HT-29 (cell line): ENCODE measurements at regions not wholly inside any gene's neighbourhood (a gene's known extent, or its start where the extent isn't known, plus 50 kb on each side); places are given as distances from the start of the nearest gene placed in this dataset.
"Not testable (repeated sequence)": the region's sequence is repeated elsewhere in the genome, so short reads cannot be mapped to it uniquely, and the experiment has no call there.

ENCODE experiments used
- DNase-seq: peaks from one replicate; pipeline ENCODE4 v3.0.0-alpha.2; 2015; ENCODE audit warnings: low spot score

GRCh38 chr1:192476802-192477298 lies 98.7 kb upstream of the RGS1 start:
- DNase-seq: no peak

GRCh38 chr1:192477630-192478029 lies 97.9 kb upstream of the RGS1 start:
- DNase-seq: peak; percentile 71

GRCh38 chr1:192485692-192486436 lies 89.7 kb upstream of the RGS1 start:
- peak; percentile 88 for DNase-seq

- DNase-seq: no peak
These were observed 87.5 kb upstream of the RGS1 start for GRCh38 chr1:192488058-192488457.

- no peak for DNase-seq
These were observed 86.5 kb upstream of the RGS1 start for GRCh38 chr1:192489047-192489446.

- peak; percentile 86 for DNase-seq
These were observed 85.8 kb upstream of the RGS1 start for GRCh38 chr1:192489748-192490147.

- DNase-seq: no peak
These were observed 83.6 kb upstream of the RGS1 start for GRCh38 chr1:192491804-192492554.

- no peak for DNase-seq
These were observed 82.0 kb upstream of the RGS1 start for GRCh38 chr1:192493584-192493983.

- peak; percentile 50 for DNase-seq
These were observed 79.1 kb upstream of the RGS1 start for GRCh38 chr1:192496369-192497056.

GRCh38 chr1:192497214-192497794 lies 78.3 kb upstream of the RGS1 start:
- DNase-seq: no peak

GRCh38 chr1:192498092-192498491 lies 77.5 kb upstream of the RGS1 start:
- DNase-seq: not testable (repeated sequence)

GRCh38 chr1:192499061-192499581 lies 76.5 kb upstream of the RGS1 start:
- not testable (repeated sequence) for DNase-seq

GRCh38 chr1:192500541-192500940 lies 75.0 kb upstream of the RGS1 start:
- DNase-seq: not testable (repeated sequence)

- peak; percentile 59 for DNase-seq
These were observed 68.8 kb upstream of the RGS1 start for GRCh38 chr1:192506741-192507155.

GRCh38 chr1:192512426-192513162 lies 63.0 kb upstream of the RGS1 start:
- peak; percentile 76 for DNase-seq

- DNase-seq: no peak
These were observed 62.4 kb upstream of the RGS1 start for GRCh38 chr1:192513196-192513595.

GRCh38 chr1:192513697-192514096 lies 61.9 kb upstream of the RGS1 start:
- no peak for DNase-seq

- peak; percentile 66 for DNase-seq
These were observed 58.7 kb upstream of the RGS1 start for GRCh38 chr1:192516776-192517297.

- DNase-seq: not testable (repeated sequence)
These were observed 57.7 kb upstream of the RGS1 start for GRCh38 chr1:192517716-192518355.

- DNase-seq: no peak
These were observed 56.9 kb upstream of the RGS1 start for GRCh38 chr1:192518700-192519099.
